ENCODE measurements at regions not wholly inside any gene's neighbourhood (a gene's known extent, or its start where the extent isn't known, plus 50 kb on each side); places are given as distances from the start of the nearest gene placed in this dataset.

DNA sequence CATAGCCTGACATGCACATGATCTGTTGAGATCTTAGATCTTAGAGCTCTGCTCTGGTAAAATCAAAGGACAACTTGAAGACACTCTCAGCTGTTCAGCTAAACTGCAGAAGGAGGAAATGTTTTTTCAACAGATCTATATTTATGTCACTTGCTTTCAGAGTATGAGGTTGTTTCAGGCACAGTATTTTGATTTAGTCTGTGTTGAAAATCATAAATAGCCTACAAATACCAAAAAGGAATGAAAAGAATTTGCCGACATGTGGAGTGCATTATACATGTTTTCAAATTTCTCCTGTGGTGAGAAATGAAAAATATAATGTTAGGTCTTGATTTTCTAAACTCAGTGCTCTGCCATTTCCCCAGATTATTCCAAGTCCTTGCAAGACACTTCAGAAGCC, 1118.4 kb downstream of the TBL1XR1 start:
- ChIA-PET POLR2A (no interaction called here), CTCF (no interaction called here)
- WGBS (ENCODE audit: low lambda C conversion rate): 66% methylated on average over 1 of the region's 1 CpG

DNA sequence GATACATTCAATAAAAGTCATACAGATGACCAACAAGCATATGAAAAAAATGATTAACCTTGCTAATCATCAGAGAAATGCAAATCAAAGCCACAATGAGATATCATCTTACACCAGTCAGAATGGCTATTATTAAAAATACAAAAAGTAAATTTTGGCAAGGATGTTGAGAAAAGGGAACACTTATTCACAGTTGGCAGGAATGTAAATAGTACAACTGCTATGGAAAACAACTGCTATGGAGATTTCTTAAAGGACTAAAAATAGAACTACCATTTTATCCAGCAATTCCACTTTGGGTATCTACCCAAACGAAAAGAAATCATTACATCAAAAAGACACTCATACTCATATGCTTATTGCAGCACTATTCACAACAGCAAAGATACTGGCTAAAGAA, 1121.8 kb downstream of the TBL1XR1 start:
- POLR2A ChIA-PET: no interaction called here
- DNase-seq: no peak
- Histone ChIP-seq H3K79me2 (ENCODE audit: insufficient read depth) (no peaks in the 10 kb centered on the region), H3K36me3 (replicated peaks in 1 of 2; ENCODE audit: control insufficient read depth in 1 of 2, insufficient read depth in 2 of 2, low read length in 1 of 2) (no peaks in the 10 kb centered on the region), H3K4me3 (ENCODE audit: low read depth in 2 of 2, low read length in 1 of 2) (no peak overlapping the region), H2AFZ (ENCODE audit: low read depth) (no peak overlapping the region), H3K9ac (no peak overlapping the region), H3F3A (replicated peaks; ENCODE audit: insufficient read depth) (no peaks in the 10 kb centered on the region), H3K9me2 (no peaks in the 10 kb centered on the region), H4K20me1 (ENCODE audit: insufficient read depth) (no peaks in the 10 kb centered on the region), H3K9me3 (no peaks in the 10 kb centered on the region), H3K27me3 (ENCODE audit: insufficient read depth) (no peaks in the 10 kb centered on the region), H3K4me1 (ENCODE audit: control insufficient read depth in 1 of 2, insufficient read depth in 2 of 2, low read depth in 1 of 2, low read length in 1 of 2) (no peaks in the 10 kb centered on the region), H3K4me2 (no peak overlapping the region), H3K27ac (ENCODE audit: low read depth in 2 of 2, low read length in 1 of 2) (no peak overlapping the region)
- 23% methylated on average over 1 of the region's 1 CpG for WGBS (ENCODE audit: low lambda C conversion rate)
- CTCF ChIA-PET: no interaction called here
- TF ChIP-seq, protein P1, sequence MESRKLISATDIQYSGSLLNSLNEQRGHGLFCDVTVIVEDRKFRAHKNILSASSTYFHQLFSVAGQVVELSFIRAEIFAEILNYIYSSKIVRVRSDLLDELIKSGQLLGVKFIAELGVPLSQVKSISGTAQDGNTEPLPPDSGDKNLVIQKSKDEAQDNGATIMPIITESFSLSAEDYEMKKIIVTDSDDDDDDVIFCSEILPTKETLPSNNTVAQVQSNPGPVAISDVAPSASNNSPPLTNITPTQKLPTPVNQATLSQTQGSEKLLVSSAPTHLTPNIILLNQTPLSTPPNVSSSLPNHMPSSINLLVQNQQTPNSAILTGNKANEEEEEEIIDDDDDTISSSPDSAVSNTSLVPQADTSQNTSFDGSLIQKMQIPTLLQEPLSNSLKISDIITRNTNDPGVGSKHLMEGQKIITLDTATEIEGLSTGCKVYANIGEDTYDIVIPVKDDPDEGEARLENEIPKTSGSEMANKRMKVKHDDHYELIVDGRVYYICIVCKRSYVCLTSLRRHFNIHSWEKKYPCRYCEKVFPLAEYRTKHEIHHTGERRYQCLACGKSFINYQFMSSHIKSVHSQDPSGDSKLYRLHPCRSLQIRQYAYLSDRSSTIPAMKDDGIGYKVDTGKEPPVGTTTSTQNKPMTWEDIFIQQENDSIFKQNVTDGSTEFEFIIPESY (IDR thresholded peaks at IDR 0.05; ENCODE audit: borderline replicate concordance, low read depth): no peak
- TF ChIP-seq POLR2AphosphoS5 (IDR thresholded peaks at IDR 0.05; ENCODE audit: low read depth, low read length): no peak
- TF ChIP-seq RXRA (IDR thresholded peaks at IDR 0.05; ENCODE audit: borderline replicate concordance, low read depth): no peak
- TF ChIP-seq, protein P2, sequence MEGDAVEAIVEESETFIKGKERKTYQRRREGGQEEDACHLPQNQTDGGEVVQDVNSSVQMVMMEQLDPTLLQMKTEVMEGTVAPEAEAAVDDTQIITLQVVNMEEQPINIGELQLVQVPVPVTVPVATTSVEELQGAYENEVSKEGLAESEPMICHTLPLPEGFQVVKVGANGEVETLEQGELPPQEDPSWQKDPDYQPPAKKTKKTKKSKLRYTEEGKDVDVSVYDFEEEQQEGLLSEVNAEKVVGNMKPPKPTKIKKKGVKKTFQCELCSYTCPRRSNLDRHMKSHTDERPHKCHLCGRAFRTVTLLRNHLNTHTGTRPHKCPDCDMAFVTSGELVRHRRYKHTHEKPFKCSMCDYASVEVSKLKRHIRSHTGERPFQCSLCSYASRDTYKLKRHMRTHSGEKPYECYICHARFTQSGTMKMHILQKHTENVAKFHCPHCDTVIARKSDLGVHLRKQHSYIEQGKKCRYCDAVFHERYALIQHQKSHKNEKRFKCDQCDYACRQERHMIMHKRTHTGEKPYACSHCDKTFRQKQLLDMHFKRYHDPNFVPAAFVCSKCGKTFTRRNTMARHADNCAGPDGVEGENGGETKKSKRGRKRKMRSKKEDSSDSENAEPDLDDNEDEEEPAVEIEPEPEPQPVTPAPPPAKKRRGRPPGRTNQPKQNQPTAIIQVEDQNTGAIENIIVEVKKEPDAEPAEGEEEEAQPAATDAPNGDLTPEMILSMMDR (IDR thresholded peaks at IDR 0.05): no peak
- no peak for TF ChIP-seq TEAD4 (IDR thresholded peaks at IDR 0.05; ENCODE audit: borderline replicate concordance, insufficient read depth)
- TF ChIP-seq TCF12 (IDR thresholded peaks at IDR 0.05): no peak
- TF ChIP-seq, protein P3, sequence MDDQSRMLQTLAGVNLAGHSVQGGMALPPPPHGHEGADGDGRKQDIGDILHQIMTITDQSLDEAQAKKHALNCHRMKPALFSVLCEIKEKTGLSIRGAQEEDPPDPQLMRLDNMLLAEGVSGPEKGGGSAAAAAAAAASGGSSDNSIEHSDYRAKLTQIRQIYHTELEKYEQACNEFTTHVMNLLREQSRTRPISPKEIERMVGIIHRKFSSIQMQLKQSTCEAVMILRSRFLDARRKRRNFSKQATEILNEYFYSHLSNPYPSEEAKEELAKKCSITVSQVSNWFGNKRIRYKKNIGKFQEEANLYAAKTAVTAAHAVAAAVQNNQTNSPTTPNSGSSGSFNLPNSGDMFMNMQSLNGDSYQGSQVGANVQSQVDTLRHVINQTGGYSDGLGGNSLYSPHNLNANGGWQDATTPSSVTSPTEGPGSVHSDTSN (IDR thresholded peaks at IDR 0.05): no peak
- TF ChIP-seq, protein P4, sequence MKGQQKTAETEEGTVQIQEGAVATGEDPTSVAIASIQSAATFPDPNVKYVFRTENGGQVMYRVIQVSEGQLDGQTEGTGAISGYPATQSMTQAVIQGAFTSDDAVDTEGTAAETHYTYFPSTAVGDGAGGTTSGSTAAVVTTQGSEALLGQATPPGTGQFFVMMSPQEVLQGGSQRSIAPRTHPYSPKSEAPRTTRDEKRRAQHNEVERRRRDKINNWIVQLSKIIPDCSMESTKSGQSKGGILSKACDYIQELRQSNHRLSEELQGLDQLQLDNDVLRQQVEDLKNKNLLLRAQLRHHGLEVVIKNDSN (IDR thresholded peaks at IDR 0.05; ENCODE audit: borderline replicate concordance, low read depth): no peak
- no peak for TF ChIP-seq RCOR1 (IDR thresholded peaks at IDR 0.05; ENCODE audit: low read length)

More for the DNA sequence above, 1118.4 kb downstream of the TBL1XR1 start:
- Histone ChIP-seq H3K79me2 (ENCODE audit: insufficient read depth) (no peaks in the 10 kb centered on the region), H3K9ac (no peak overlapping the region), H3K4me1 (ENCODE audit: control insufficient read depth in 1 of 2, insufficient read depth in 2 of 2, low read depth in 1 of 2, low read length in 1 of 2) (no peaks in the 10 kb centered on the region), H3K4me2 (no peak overlapping the region), H4K20me1 (ENCODE audit: insufficient read depth) (no peaks in the 10 kb centered on the region), H3K9me3 (no peaks in the 10 kb centered on the region), H3F3A (replicated peaks; ENCODE audit: insufficient read depth) (no peaks in the 10 kb centered on the region), H3K9me2 (no peaks in the 10 kb centered on the region), H2AFZ (ENCODE audit: low read depth) (no peak overlapping the region), H3K27me3 (ENCODE audit: insufficient read depth) (no peaks in the 10 kb centered on the region), H3K27ac (ENCODE audit: low read depth in 2 of 2, low read length in 1 of 2) (peak overlapping the region in 1 of 2 experiments; percentile 22; a peak in 1 of 4 replicates), H3K4me3 (ENCODE audit: low read depth in 2 of 2, low read length in 1 of 2) (no peak overlapping the region), H3K36me3 (replicated peaks in 1 of 2; ENCODE audit: control insufficient read depth in 1 of 2, insufficient read depth in 2 of 2, low read length in 1 of 2) (no peaks in the 10 kb centered on the region)
- TF ChIP-seq RCOR1 (IDR thresholded peaks at IDR 0.05; ENCODE audit: low read length) (no peak), RFX5 (IDR thresholded peaks at IDR 0.05; ENCODE audit: low read length) (no peak), NRF1 (IDR thresholded peaks at IDR 0.05; ENCODE audit: low read depth, low read length) (no peak), CHD2 (IDR thresholded peaks at IDR 0.05; ENCODE audit: low read length, partially characterized antibody) (no peak), GATA2 (CRISPR knock-in tag; IDR thresholded peaks at IDR 0.05) (no peak), NFIC (IDR thresholded peaks at IDR 0.05; ENCODE audit: borderline replicate concordance) (no peak)
- TF ChIP-seq, protein P5, sequence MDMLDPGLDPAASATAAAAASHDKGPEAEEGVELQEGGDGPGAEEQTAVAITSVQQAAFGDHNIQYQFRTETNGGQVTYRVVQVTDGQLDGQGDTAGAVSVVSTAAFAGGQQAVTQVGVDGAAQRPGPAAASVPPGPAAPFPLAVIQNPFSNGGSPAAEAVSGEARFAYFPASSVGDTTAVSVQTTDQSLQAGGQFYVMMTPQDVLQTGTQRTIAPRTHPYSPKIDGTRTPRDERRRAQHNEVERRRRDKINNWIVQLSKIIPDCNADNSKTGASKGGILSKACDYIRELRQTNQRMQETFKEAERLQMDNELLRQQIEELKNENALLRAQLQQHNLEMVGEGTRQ (IDR thresholded peaks at IDR 0.05; ENCODE audit: borderline replicate concordance, low read depth, low read length): no peak
- TF ChIP-seq, protein P1 (IDR thresholded peaks at IDR 0.05; ENCODE audit: borderline replicate concordance, low read depth): no peak
- no peak for DNase-seq

Data from SK-N-SH (cell line).